ENCODE measurements at regions not wholly inside any gene's neighbourhood (a gene's known extent, or its start where the extent isn't known, plus 50 kb on each side); places are given as distances from the start of the nearest gene placed in this dataset.

- H4K8ac ChIP-seq (ENCODE audit: extremely low read depth, insufficient read depth, low read length) = no peak overlapping the region
- H3K4ac ChIP-seq (replicated peaks; ENCODE audit: insufficient read length, low read depth, low read length) = no peak overlapping the region
- no peak overlapping the region for H2AFZ ChIP-seq (ENCODE audit: low read length)
- no peak overlapping the region for H4K91ac ChIP-seq (replicated peaks; ENCODE audit: insufficient read length, low read length)
- H3K79me2 ChIP-seq (ENCODE audit: control insufficient read depth in 1 of 2, insufficient read depth in 2 of 2, low read length in 2 of 2) = no peaks in the 10 kb centered on the region
- TF ChIP-seq SUZ12 (IDR thresholded peaks at IDR 0.05; ENCODE audit: low read length) = no peak
- no peak for TF ChIP-seq MAX (IDR thresholded peaks at IDR 0.05)
- no peak for TF ChIP-seq FOSL1 (IDR thresholded peaks at IDR 0.05; ENCODE audit: insufficient read depth, low read depth, low read length)
- no peak for TF ChIP-seq SP4 (IDR thresholded peaks at IDR 0.05; ENCODE audit: low read length)
- TF ChIP-seq SIRT6 (IDR thresholded peaks at IDR 0.05; ENCODE audit: low read length) = no peak
- TF ChIP-seq BACH1 (IDR thresholded peaks at IDR 0.05; ENCODE audit: low read length) = no peak
- H3K36me3 ChIP-seq (ENCODE audit: control insufficient read depth in 2 of 4, insufficient read depth in 4 of 4, low read length in 3 of 4) = no peaks in the 10 kb centered on the region
- H2BK20ac ChIP-seq (ENCODE audit: low read length) = no peak overlapping the region
- H3K9me3 ChIP-seq (ENCODE audit: insufficient read depth in 2 of 2, low read depth in 1 of 2, low read length in 1 of 2) = no peaks in the 10 kb centered on the region
- H2BK15ac ChIP-seq (ENCODE audit: low read length) = no peak overlapping the region
- no peaks in the 10 kb centered on the region for H3K79me1 ChIP-seq (ENCODE audit: low read depth, low read length)
- ChIA-PET CTCF (ENCODE audit: partially characterized antibody) (no interaction called here), POLR2A (ENCODE audit: partially characterized antibody) (no interaction called here)
- no peak overlapping the region for H3K56ac ChIP-seq (replicated peaks; ENCODE audit: insufficient read length, low read depth, low read length)
- no peak overlapping the region for H3K4me3 ChIP-seq (ENCODE audit: extremely low read depth in 1 of 4, insufficient read depth in 2 of 4, low read depth in 3 of 4, low read length in 4 of 4)
- H3K27ac ChIP-seq (ENCODE audit: low read depth, low read length) = no peak overlapping the region
- H2BK12ac ChIP-seq (ENCODE audit: low read depth, low read length) = no peak overlapping the region
- H4K5ac ChIP-seq (ENCODE audit: insufficient read length, low read depth, low read length) = no peak overlapping the region
- no peak overlapping the region for H2AK5ac ChIP-seq (ENCODE audit: low read depth, low read length)
- no peak overlapping the region for H3K23ac ChIP-seq (ENCODE audit: insufficient read length)
- H3K18ac ChIP-seq (ENCODE audit: extremely low read depth, low read length) = no peak overlapping the region
- H3K27me3 ChIP-seq (replicated peaks in 1 of 4; ENCODE audit: control insufficient read depth in 3 of 4, extremely low read depth in 1 of 4, insufficient read depth in 3 of 4, low read length in 3 of 4) = no peaks in the 10 kb centered on the region; a peak in 1 of 7 replicates
- H3K9ac ChIP-seq (replicated peaks in 1 of 4; ENCODE audit: extremely low read depth in 1 of 4, low read depth in 3 of 4, low read length in 3 of 4) = no peak overlapping the region
- no peak overlapping the region for H3K4me2 ChIP-seq (ENCODE audit: insufficient read depth in 1 of 2, low read depth in 2 of 2, low read length in 2 of 2)
- no peak overlapping the region for H2BK120ac ChIP-seq (replicated peaks; ENCODE audit: low read depth, low read length)
- DNase-seq (ENCODE audit: low read depth in 1 of 2, low spot score in 2 of 2) (no peak), FAIRE-seq (no peak)
- WGBS, 2 experiments (ENCODE audit: extremely low coverage in 1 of 2, insufficient coverage in 1 of 2, insufficient read length in 1 of 2, insufficient replicate concordance in 2 of 2, low coverage in 1 of 2, low lambda C conversion rate in 2 of 2, missing lambda C conversion rate in 1 of 2) = 67% methylated on average over 1 of the region's 1 CpG; no CpG with 5 or more reads in 1 of the 2 experiments
- H2BK5ac ChIP-seq (ENCODE audit: low read depth, low read length) = no peak overlapping the region
- no peaks in the 10 kb centered on the region for H3K23me2 ChIP-seq (ENCODE audit: low read depth, low read length)
- no peaks in the 10 kb centered on the region for H4K20me1 ChIP-seq (replicated peaks in 1 of 2; ENCODE audit: control insufficient read depth in 1 of 2, insufficient read depth in 2 of 2, low read length in 2 of 2)
- H3K4me1 ChIP-seq (replicated peaks in 1 of 4; ENCODE audit: control insufficient read depth in 3 of 4, insufficient read depth in 4 of 4, low read length in 3 of 4) = no peaks in the 10 kb centered on the region
- H3K14ac ChIP-seq (ENCODE audit: insufficient read length) = no peak overlapping the region
These were observed 260.6 kb upstream of the BOD1L1 start for GRCh38 chr4:13888112-13888511.

All from H1 (cell line).